ENCODE measurements at regions not wholly inside any gene's neighbourhood (a gene's known extent, or its start where the extent isn't known, plus 50 kb on each side); places are given as distances from the start of the nearest gene placed in this dataset.

- ChIA-PET CTCF (no interaction called here), POLR2A (no interaction called here)
- no peak for DNase-seq (ENCODE audit: extremely low spot score)
- no peak for TF ChIP-seq CTCF (IDR thresholded peaks at IDR 0.05; ENCODE audit: control extremely low read depth, extremely low read depth, low read depth, missing control alignments)
These were observed 203.0 kb upstream of the CD96 start for GRCh38 chr3:111339017-111339416.

- CTCF ChIA-PET = interaction anchor here (1.4 to 1.5 kb wide), 2 partner anchors 9 to 105 kb away, joined by 3 read pairs; no protein-coding TSS in a partner anchor
- POLR2A ChIA-PET = no interaction called here
- no peak for DNase-seq (ENCODE audit: extremely low spot score)
- no peak for TF ChIP-seq CTCF (IDR thresholded peaks at IDR 0.05; ENCODE audit: control extremely low read depth, extremely low read depth, low read depth, missing control alignments)
These were observed 190.7 kb upstream of the CD96 start for GRCh38 chr3:111351334-111351733.

DNA sequence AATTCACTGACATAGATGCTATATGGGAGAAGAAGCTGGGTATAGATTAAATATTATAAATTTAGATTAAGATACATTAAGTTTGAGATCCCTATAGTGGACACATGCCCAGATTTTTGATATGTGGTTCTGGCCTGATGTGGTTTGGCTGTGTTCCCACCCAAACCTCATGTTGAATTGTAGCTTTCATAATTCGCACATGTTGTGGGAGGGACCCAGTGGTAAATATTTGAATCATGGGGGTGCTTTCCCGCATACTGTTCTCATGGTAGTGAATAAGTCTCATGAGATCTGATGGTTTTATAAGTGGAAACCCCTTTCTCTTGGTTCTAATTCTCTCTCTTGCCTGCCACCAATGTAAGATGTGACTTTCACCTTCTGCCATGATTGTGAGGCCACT is 189.4 kb upstream of the CD96 start:
- POLR2A ChIA-PET = no interaction called here
- no peak for TF ChIP-seq CTCF (IDR thresholded peaks at IDR 0.05; ENCODE audit: control extremely low read depth, extremely low read depth, low read depth, missing control alignments)
- no peak for DNase-seq (ENCODE audit: extremely low spot score)
- CTCF ChIA-PET = interaction anchor here (1.5 kb wide), 1 partner anchor 104 kb away, joined by 3 read pairs; no protein-coding TSS in a partner anchor

DNA sequence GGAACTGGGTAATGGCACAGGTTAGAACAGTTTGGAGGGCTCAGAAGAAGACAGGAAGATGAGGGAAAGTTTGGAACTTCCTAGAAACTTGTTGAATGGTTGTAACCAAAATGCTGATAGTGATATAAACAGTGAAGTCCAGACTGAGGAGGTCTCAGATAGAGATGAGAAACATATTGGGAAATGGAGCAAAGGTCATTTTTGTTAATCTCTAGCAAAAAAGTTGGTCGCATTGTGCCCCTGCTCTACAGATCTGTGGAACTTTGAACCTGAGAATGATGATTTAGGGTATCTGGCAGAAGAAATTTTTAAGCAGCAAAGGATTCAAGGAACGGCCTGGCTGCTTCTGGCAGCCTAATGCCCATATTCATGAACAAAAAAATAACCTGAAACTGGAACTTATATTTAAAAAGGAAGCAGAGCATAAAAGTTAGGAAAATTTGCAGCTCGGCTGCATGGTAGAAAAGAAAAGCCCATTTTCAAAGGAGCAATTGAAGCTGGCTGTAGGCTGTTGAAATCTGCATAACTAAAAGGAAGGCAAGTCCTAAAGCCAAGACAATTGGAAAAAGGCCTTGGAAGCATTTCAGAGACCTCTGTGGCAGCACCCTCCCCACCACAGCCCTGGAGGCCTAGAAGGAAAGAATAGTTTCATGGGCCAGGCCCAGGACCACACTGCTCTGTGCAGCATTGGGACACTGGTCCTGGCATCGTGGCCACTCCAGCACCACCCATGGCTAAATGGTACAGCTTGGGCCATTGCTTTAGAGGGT is 182.6 kb upstream of the CD96 start:
- POLR2A ChIA-PET = no interaction called here
- TF ChIP-seq CTCF (IDR thresholded peaks at IDR 0.05; ENCODE audit: control extremely low read depth, extremely low read depth, low read depth, missing control alignments) = no peak
- no peak for DNase-seq (ENCODE audit: extremely low spot score)
- CTCF ChIA-PET = interaction anchor here (1.1 kb wide), 1 partner anchor 8 kb away, joined by 3 read pairs; no protein-coding TSS in a partner anchor

GRCh38 chr3:111362381-111363009 is 179.5 kb upstream of the CD96 start:
- no peak for DNase-seq (ENCODE audit: extremely low spot score)
- TF ChIP-seq CTCF (IDR thresholded peaks at IDR 0.05; ENCODE audit: control extremely low read depth, extremely low read depth, low read depth, missing control alignments) = no peak
- POLR2A ChIA-PET = no interaction called here
- CTCF ChIA-PET = no interaction called here

DNA sequence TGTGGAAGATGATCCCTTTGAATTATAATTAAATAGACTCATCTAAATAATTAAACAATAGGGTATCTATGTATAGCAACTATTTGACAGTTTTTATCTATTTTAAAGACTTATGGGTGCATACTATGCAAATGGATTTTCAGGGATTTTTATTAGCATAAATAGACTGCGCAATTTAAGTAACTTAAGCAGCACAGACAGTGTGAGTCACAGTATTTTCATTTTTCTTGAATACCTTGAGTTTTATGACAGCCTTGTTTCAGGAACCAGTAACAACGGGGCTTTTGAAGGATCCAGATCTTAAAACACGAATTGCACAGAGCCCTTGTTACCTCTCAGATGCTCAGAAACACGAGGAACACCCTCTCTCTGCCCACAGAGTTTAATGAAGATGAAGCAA is 175.5 kb upstream of the CD96 start:
- ChIA-PET POLR2A (no interaction called here), CTCF (interaction anchor here (1.7 kb wide), 1 partner anchor 8 kb away, joined by 4 read pairs; no protein-coding TSS in a partner anchor)
- no peak for TF ChIP-seq CTCF (IDR thresholded peaks at IDR 0.05; ENCODE audit: control extremely low read depth, extremely low read depth, low read depth, missing control alignments)
- no peak for DNase-seq (ENCODE audit: extremely low spot score)
